Right lung (tissue), 2 donors: ENCODE measurements at regions not wholly inside any gene's neighbourhood (a gene's known extent, or its start where the extent isn't known, plus 50 kb on each side); places are given as distances from the start of the nearest gene placed in this dataset.
"Not testable (repeated sequence)": the region's sequence is repeated elsewhere in the genome, so short reads cannot be mapped to it uniquely, and the experiment has no call there.

Source experiments
- DNase-seq, 2 donors: peaks; one replicate each; pipeline ENCODE4 v3.0.0-alpha.2; 2013

DNA sequence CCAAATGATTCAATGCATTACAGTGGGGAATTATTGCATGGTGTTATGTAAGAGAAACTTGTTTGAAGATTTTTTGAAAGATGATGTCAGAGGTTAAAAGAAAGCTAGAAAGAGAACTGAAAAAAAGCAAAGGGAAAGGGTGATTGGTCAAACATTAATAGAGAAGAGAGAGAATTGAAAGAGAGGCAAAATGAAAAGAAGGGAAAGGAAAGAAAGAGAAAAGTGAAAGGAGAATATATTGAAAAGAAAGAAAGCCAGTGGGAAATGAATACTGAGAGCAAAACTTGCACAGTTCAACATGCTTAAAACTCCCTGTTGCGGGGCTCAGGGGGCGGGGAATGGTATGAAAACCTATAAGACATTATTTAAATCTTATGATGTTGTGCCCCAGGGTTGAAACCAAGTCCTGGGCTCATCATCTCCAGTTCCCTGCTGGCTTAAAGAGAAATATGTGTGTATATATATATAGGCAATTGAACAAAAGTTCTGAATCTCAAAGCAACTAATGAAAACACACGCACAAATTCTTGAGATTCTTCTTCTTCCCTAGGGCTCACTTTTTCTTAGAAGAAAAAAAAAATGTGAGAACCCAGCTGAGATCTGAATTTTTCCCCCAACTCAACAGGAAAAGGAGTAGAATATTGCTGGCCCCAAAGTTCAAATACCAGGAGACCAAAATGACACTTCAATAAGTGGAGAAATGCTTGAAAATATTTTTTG lies 2045.9 kb upstream of the CELF4 start:
- no peak for DNase-seq

DNA sequence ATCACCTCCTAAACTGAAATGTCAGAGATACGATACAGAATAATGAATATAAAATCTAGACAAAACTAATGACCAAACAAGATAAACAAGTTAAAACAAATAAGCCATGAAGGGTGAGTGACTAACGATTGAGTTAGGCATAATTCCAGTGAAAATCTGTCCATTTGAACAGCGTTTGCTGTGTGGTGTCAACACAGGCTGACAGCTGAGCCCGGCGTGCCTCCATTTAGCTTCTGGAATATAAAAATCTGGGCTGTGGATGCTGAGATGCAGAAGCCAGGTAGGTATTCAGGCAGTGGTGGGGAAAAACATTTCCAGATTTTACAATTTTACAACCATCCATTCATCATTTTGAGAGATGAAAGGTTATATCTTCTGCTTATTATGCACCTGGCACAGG lies 2041.4 kb upstream of the CELF4 start:
- no peak for DNase-seq

DNA sequence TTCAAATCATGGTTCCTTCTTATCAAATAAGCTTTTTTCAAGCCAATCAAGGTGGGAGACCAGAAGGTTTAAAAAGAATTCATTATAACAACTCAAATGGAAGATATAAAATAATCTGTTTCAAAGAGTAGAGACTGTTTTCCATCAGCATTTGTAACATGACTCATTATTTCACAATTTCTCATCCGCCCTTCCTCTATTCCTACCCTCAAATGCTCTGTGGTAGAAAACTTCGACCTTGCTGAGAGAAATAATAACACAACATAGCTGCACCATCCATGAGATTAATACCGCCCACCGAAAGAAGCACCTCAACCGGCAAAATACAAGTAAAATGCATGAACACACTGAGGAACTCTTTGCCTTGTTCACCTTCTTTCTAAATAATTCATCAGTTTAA lies 2039.2 kb upstream of the CELF4 start:
- no peak for DNase-seq

DNA sequence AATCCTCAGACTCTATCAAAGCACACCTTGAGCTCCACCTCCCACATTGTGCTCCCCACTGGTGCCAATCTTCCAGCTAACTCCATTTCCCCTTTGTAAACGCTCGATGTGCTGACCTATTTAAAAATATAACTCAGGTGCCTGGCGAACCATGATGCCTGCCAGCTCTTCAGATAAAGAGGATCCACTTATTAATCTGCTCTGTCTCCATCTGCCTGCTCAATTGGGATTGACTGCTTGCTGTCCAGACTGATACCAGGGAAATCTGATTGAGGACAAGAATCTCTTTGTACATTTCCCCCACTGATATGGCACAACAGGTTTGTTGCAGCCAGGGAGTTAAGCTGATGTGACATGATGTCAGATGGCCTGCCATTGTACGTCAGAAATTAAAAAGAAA lies 2036.5 kb upstream of the CELF4 start:
- DNase-seq, result no peak

DNA sequence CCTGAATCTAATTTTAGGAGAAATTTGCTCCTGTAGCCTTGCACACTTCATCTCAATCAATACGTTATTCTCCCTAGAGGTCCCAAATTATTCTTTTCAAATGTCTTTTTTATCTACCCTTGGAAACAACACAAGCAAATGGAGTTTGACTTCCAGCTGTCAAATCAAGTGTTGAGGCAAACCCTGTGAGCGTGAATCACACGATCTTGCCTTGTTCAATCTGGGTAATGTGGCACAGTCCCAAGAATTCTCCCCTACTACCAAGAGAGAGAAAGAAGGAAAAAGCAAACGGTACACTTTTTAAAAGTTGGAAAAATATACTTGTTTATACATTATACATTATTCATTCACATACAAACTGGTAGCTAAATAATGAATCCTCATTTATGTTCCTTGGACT lies 2035.3 kb upstream of the CELF4 start:
- no peak for DNase-seq

DNA sequence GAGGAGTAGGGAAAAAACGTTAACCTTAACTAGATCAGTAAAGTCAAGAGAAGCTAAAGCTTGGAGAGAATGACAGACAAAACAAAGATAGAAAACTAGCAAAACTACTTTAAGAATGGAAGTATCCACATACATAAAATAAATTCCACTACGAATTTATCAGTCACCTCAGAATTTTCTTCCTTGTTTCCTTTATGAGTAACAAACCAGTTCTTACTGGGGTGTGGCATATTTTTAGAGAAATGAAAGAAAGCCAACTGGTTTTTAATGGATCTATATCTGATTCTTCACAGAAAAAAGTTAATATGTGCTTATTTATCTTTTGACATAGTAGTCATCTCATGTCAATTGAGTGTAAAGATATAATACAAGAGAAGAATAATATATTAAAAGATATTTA lies 2033.7 kb upstream of the CELF4 start:
- no peak for DNase-seq

DNA sequence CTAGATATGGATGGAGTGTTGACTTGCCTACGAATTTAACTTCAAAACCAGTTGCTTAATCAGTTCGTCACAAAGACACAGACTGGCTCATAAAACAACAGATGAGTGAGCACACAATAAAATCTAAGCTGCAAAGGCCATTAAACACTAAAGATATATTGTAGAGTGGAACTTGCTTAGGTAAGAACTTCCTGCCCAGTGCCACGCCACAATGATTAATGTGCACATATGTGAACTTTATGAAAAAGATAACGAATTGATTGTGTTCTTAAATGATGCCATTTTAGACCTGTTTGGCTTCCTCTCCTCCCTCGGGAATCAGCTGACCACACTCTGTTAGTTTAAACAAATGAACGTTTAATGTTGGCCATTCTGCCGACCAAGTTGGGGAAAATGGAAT lies 2031.3 kb upstream of the CELF4 start:
- no peak for DNase-seq

DNA sequence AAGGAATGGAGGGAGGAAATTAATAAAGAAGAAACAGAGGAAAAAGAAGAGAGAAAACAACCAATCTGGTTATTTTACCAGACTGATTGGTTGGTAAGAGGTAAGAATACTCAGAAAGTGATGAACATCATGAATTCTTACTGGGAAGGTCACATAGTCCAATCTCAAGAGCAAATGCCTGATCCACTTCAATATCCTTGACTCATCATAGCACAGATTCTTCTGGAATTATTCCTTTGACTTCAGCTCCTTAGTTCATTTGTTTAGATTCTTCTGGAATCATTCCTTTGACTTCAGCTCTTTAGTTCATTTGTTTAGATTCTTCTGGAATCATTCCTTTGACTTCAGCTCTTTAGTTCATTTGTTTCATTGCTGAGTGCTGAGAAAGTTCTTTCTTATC lies 2030.6 kb upstream of the CELF4 start:
- no peak for DNase-seq

DNA sequence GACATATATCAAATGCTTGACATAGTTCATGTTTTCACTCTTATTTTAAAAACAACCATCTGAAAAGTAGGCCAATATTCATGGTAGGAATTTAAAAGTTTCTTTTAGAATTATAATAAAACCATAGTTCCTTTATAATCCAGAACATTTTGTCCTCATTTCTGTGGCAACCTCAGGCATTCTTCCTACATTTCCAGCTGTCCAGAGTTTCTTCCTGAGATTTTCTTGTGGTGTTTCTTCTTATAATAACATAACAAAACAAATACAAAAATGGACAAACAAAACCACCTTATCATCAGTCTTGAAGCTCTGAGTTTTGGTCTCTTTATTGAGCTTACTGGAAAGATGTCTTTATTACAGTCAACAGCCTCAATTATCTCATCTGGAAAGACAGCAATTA lies 2028.6 kb upstream of the CELF4 start:
- no peak for DNase-seq

DNA sequence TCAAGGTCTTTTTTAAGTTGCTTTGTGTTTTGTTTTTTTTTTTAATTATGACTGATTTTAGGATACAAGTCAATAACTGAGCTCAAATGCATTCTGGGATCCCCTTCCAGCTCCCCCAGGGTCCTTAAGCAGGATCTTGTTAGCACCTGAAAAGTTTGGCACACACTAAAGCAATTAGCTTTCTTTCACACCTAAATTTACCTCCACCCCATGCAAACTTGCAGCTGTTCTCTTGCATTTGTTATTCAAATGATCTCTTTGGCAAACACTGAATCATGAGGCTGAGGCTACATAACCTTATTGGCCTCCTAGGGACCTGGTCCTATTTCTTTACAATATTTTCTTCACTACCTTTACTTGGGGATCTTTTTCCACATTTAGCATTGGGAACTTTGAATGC lies 2026.1 kb upstream of the CELF4 start:
- no peak for DNase-seq

DNA sequence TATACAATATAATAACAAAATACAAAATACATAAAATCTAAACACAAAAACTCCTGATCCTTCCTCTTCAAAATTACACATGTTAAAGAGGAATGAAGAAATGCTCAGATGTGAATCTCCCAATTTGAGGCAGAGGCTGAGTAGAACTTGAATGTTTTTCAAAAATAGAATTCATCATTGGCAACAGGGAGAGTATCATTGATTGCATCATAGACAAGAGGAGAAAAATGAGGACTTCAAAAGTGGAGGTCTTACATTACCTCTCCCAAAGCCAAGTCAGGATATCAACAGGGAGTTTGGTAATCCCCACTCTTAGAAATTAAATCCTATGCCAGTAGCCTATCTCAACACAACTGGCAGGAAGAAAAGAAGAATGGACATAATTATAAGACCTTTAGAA lies 2023.9 kb upstream of the CELF4 start:
- no peak for DNase-seq

DNA sequence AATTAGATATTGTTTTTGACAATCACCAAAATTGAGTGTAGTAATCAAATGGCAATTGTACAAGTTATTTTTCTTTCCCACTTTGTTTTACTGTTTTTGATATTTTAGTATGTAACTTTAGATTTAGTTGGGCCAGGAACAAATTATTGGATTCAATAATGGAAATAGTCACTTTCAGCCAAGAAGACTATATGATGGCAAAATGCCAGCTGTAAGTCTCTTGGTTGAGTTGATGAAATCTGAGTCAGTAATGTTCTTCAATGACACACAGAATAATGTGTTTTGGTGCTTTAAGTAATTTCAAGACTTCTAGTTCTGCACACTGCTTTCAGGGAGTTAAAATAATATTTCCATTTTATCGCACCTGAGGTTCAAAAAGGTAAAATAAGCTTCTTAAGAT lies 2022.0 kb upstream of the CELF4 start:
- DNase-seq, result peak; percentile 13 to 31

DNA sequence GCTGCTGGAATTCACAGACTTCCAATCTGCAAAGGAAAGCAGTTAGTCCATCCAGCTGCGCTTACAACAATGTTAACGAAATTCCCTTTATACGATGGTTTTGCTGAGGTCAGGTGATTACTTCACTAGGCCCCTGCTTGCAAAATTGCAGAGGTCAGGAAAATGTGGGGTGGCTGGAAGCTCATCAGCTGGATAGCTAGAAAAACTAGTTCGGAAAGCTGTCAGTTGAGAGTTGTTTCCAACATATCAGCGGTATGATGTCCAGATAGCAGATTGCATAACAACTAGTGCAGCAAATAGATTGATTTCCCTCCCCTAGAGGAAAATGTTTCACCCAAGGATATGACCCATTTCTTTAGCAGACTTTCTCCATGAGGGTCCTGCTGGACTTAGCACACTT lies 2021.1 kb upstream of the CELF4 start:
- peak; percentile 62 to 70 for DNase-seq

DNA sequence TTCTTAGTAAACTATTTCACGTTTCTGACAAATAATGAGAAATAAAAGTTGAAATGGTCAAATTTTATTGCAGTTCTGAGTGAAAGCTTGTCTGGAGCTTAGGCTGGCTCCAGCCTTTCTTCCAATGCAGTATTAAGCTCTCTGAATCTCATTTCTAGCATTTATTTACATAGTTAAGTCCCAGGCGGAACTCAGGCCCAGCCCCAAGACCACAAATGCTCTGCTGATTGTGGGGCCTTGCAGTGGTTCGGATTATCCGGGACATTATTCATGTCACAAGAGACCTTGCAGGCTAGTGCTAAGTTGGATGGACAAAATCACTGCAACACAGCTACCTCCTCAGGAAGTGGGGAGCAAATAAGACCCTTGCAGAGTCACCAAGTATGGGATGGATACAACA lies 2009.3 kb upstream of the CELF4 start:
- no peak for DNase-seq

DNA sequence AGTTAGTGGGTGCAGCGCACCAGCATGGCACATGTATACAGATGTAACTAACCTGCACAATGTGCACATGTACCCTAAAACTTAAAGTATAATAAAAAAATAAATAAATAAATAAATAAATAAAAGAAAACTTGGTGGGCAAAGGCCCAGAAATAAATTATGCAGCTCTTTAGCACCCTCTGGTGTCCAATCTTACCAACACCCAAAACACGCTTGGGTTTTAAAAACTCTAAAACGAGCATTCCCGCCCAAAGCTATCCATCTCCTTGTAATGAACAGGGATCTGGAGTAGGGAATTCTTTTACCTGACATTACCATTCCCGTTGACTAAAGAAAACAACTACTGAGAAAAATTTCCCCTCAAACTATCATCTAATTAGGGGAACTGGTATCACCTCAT lies 2005.9 kb upstream of the CELF4 start:
- DNase-seq, result no peak

DNA sequence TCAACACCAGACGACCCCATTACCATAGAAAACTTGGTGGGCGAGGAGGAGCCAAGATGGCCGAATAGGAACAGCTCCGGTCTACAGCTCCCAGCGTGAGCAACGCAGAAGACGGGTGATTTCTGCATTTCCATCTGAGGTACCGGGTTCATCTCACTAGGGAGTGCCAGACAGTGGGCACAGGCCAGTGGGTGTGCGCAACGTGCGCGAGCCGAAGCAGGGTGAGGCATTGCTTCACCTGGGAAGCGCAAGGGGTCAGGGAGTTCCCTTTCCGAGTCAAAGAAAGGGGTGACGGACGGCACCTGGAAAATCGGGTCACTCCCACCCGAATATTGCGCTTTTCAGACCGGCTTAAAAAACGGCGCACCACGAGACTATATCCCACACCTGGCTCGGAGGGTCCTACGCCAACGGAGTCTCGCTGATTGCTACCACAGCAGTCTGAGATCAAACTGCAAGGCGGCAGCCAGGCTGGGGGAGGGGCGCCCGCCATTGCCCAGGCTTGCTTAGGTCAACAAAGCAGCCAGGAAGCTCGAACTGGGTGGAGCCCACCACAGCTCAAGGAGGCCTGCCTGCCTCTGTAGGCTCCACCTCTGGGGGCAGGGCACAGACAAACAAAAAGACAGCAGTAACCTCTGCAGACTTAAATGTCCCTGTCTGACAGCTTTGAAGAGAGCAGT lies 2000.1 kb upstream of the CELF4 start:
- not testable (repeated sequence) for DNase-seq

DNA sequence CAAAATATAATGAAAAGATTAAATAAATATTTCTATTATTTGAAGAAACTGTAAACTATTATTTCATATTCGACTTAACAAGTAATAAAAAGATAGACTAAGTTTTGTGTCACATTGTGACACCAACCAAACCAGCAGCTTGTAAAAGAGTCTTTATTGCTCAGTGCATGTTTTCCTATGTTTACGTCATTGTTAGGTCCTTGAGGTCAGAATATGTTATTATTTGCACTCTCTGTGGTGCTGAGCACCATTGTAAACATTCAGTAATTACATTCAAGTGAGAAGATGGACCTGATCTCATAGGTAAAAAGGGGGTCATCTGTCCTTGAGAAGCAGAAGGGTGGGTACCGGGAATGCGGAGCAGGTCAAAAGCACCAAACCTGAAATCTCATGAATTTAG lies 1999.1 kb upstream of the CELF4 start:
- DNase-seq, result no peak

DNA sequence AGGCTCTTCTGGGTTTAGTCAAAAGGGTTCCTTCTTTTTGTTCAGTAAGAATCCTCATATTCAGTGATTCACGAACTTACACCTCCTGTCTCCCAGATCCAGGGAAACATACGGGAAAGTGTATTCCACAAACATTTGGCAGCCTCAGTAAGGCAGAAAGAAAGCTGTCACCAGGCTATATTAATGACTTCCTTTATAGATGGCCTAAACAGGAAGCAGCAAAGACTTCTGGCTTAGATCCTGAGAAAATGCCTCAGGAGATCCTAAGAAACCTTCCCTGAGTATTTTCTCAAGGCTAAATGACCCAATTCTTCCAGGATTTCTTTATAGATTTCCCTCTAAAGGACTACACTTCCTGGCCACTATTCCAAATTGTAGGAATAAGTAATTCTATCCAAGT lies 1995.5 kb upstream of the CELF4 start:
- DNase-seq, result peak; percentile 9 to 12

DNA sequence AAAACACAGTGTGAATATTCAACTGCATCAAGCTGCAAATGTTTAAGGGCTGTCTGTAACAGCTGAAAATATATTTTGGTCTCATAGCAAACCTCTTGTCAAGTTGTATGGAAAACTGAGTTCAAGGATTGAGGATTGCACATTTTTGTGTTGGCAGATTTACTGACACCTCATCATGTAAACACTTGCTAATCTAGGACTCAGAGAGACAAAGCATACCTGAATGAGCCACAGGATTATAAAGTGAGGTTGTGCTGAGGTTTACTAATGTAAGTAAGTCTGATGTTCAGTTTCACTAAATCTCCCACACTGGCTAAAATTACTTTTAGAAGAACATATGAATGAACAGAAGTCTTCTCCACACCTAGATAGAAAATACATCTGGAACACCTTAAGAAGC lies 1993.1 kb upstream of the CELF4 start:
- no peak for DNase-seq

DNA sequence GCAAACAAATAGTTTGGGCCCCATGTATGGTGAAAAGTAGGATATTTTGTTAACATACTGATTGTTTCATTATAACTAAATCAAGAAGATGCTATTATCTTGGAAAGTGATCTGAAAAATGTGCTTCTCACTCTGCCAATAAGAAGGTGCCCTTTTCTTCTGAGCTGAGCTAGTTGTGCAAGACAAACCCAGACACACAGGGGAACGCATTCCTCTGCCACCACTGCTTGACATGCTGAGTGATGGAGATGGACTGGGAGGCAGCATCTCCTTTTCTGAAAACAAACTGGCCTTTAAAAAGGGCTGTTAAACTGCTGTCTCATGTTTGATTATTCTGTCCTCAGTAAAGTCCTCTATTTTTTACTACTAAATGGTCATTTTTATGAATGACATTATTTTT lies 1989.9 kb upstream of the CELF4 start:
- DNase-seq, result no peak

DNA sequence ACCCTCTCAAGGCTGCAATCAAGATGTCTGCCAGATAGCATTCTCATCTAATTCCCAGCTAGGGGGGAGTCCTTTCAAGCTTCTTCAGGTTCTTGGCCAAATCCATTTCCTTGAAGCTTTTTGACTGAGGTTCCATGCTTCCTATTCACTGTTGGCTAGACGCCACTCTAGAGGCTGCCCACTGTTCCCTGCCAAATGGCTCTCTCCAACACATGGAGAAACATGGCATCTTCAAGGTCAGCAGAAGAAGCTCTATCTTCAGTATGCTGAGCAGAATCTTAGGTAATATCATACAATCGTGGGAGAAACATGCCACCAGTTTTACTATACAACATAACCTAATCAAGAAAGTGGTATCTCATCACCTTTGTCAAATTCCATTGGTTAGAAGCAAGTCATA lies 1985.1 kb upstream of the CELF4 start:
- DNase-seq, result no peak

DNA sequence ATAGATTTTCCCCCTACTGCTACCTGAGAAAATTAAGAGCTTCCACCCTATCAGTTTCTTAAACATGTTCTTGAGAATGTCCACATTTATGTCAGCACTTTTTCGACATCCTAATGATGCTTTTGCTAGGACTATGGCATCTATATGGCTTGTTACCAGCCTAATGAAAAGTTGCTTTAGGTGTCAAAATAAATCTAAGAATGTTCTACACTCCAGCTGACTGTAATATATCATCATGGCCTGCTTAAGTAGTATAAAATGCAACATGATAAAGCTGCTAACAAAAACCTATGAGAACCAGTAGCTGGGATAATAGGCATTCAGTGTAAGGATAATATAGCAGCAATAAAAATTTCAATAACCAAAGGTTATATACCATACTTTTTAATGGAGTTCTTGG lies 1983.5 kb upstream of the CELF4 start:
- no peak for DNase-seq

DNA sequence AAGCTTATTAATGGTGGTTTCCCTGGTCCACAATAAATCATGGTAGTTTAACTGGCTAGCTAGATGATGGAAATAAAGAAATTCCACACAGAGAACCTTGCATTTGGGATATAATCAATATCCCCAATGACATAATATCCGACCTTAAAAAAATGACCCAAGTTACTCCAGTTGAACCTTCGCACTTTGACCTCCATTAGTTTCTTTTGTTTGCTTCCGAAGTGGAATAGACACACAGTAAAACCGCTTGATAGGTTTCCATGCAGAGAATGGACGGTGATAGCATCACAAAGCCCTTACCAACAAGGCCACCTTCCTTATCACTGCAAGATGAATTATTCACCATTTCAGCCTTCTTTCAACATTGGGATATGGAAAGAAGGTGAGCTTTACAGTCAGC lies 1966.1 kb upstream of the CELF4 start:
- no peak for DNase-seq

DNA sequence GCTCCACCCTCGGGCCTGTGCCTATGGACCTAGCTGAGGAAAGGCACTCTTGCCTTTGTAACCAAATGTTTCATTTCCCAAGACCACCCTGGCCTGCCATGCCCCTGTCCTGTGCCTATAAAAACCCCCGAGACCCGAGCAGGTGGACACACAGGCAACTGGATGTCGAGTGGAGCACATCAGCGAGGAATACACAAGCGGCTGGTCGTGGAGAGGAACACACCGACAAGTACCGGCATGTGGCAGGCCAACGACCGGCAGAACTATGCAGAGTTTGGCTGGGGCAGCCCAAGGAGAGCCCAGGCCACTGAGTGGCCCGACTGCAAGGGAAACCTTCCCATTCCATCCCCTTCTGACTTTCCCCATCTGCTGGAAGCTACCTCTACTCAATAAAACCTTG lies 1963.8 kb upstream of the CELF4 start:
- DNase-seq, result no peak
